Hepatocyte (in vitro differentiated cells): ENCODE measurements at regions not wholly inside any gene's neighbourhood (a gene's known extent, or its start where the extent isn't known, plus 50 kb on each side); places are given as distances from the start of the nearest gene placed in this dataset.

Source experiments
- EZH2 ChIP-seq: fragments of 200-600 bp; sonication (generic); IDR thresholded peaks from 2 replicates; pipeline ENCODE4 v1.6.1; 2016; ENCODE audit warnings: antibody characterized with exemption, mild to moderate bottlenecking, borderline replicate concordance
- TF ChIP-seq, protein P1 (sequence below): fragments of 200-600 bp; sonication (generic); IDR thresholded peaks from 2 replicates; pipeline ENCODE4 v1.5.1; 2016; ENCODE audit warnings: antibody characterized with exemption, mild to moderate bottlenecking; ENCODE audit not compliant: poor library complexity

DNA sequence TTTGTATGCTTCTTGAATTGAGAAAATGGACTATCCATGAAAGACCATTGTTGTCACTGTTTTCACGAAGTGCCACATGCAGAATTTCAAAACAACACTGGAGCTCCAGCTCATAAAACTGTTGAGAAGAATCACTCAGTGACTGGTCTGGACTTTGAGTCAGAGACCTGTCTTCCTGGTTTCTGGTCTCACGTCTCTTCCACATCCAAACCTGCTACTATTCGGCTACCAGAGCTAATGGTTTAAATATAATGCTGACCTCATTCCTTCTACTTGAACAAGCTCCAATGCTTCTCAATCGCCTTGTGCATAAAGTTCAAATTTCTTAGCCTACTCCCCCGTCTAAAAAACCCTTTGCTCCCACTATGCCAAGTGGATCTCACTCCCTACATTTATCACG is 227.9 kb upstream of the NR2F2 start:
- TF ChIP-seq, protein P1, sequence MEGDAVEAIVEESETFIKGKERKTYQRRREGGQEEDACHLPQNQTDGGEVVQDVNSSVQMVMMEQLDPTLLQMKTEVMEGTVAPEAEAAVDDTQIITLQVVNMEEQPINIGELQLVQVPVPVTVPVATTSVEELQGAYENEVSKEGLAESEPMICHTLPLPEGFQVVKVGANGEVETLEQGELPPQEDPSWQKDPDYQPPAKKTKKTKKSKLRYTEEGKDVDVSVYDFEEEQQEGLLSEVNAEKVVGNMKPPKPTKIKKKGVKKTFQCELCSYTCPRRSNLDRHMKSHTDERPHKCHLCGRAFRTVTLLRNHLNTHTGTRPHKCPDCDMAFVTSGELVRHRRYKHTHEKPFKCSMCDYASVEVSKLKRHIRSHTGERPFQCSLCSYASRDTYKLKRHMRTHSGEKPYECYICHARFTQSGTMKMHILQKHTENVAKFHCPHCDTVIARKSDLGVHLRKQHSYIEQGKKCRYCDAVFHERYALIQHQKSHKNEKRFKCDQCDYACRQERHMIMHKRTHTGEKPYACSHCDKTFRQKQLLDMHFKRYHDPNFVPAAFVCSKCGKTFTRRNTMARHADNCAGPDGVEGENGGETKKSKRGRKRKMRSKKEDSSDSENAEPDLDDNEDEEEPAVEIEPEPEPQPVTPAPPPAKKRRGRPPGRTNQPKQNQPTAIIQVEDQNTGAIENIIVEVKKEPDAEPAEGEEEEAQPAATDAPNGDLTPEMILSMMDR, result no peak
- TF ChIP-seq EZH2, result no peak
